Left lung (tissue), 4 donors: ENCODE measurements at regions not wholly inside any gene's neighbourhood (a gene's known extent, or its start where the extent isn't known, plus 50 kb on each side); places are given as distances from the start of the nearest gene placed in this dataset.

Experiments used
- ATAC-seq: fragments of 200-7000 bp; cut with Tn5 transposase; one replicate; pipeline ENCODE4 v1.9.1; 2020; ENCODE audit warnings: moderate library complexity
- DNase-seq, 4 donors: peaks; one replicate each; pipeline ENCODE4 v3.0.0-alpha.2; 2013 to 2020
- H3K27ac ChIP-seq, 2 donors: fragments of 200-600 bp; sonication (generic) in 1 of 2; one replicate each; pipeline versions ENCODE4 v1.5.0 to v1.8.0; 2020 to 2021
- H3K27me3 ChIP-seq, 2 donors: fragments of 200-600 bp; sonication (generic) in 1 of 2; one replicate each; pipeline versions ENCODE4 v1.5.0 to v1.8.0; 2020 to 2021
- H3K36me3 ChIP-seq, 2 donors: fragments of 200-600 bp; sonication (generic) in 1 of 2; one replicate each; pipeline versions ENCODE4 v1.5.0 to v1.8.0; 2020 to 2021
- H3K4me1 ChIP-seq, 2 donors: fragments of 200-600 bp; one replicate each; pipeline ENCODE4 v1.8.0; 2021
- H3K4me3 ChIP-seq, 2 donors: fragments of 200-600 bp; sonication (generic) in 1 of 2; one replicate each; pipeline versions ENCODE4 v1.5.0 to v1.8.0; 2020 to 2021; ENCODE audit warnings: mild to moderate bottlenecking in 1 of 2
- H3K9me3 ChIP-seq, 2 donors: fragments of 200-600 bp; sonication (generic) in 1 of 2; one replicate each; pipeline versions ENCODE4 v1.5.0 to v1.8.0; 2020 to 2021
- intact Hi-C, 2 donors: fragments of 100-400 bp; cut with DNase I; formaldehyde crosslinking; loops; one replicate each; pipeline versions ENCODE4 v1.11.2 to v1.14.2; 2022
- TF ChIP-seq, protein P1 (sequence below), 2 donors: fragments of 200-600 bp; sonication (generic) in 1 of 2; IDR thresholded peaks; one replicate each; pipeline versions ENCODE4 v1.5.0 to v1.8.0; 2021; ENCODE audit warnings: antibody characterized with exemption in 2 of 2
- donor health status: DM: no; HTN: yes; CAD: no.
- donor health status: DM: no; HTN: no; CAD: no.

- peaks cover 0 to 4% of the 10 kb centered on the region in 2 donors for H3K27me3 ChIP-seq
- H3K27ac ChIP-seq, result no peak overlapping the region
- ATAC-seq, result no peak
- intact Hi-C loops, result no loop called here
- no peaks in the 10 kb centered on the region for H3K36me3 ChIP-seq
- no peak overlapping the region for H3K4me3 ChIP-seq
- no peak for DNase-seq
- H3K9me3 ChIP-seq, result peaks cover 0 to 44% of the 10 kb centered on the region in 2 donors
- no peaks in the 10 kb centered on the region for H3K4me1 ChIP-seq
- TF ChIP-seq, protein P1, sequence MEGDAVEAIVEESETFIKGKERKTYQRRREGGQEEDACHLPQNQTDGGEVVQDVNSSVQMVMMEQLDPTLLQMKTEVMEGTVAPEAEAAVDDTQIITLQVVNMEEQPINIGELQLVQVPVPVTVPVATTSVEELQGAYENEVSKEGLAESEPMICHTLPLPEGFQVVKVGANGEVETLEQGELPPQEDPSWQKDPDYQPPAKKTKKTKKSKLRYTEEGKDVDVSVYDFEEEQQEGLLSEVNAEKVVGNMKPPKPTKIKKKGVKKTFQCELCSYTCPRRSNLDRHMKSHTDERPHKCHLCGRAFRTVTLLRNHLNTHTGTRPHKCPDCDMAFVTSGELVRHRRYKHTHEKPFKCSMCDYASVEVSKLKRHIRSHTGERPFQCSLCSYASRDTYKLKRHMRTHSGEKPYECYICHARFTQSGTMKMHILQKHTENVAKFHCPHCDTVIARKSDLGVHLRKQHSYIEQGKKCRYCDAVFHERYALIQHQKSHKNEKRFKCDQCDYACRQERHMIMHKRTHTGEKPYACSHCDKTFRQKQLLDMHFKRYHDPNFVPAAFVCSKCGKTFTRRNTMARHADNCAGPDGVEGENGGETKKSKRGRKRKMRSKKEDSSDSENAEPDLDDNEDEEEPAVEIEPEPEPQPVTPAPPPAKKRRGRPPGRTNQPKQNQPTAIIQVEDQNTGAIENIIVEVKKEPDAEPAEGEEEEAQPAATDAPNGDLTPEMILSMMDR (IDR thresholded peaks at IDR 0.05), result no peak
These were observed 107.2 kb upstream of the C2CD4B start for GRCh38 chr15:62272290-62272689.

DNA sequence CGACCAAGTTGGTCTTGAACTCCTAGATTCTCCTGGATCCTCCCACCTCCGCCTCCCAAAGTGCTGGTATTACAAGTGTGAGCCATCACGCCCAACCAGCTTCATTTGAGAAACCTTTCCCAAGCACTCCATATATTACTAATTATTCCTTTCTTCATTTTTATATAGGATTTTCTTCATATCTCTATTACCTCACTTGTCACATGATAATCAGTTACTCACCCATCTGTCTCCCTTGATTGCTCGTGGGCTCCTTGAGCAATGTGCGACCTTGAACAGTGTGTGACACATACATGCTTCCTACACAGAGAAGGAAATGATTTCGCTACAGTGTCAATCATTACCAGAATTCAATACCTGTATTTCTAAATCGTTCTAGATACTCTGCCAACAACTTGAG, 110.7 kb upstream of the C2CD4B start:
- no peak for DNase-seq

GRCh38 chr15:62277816-62278394, 112.8 kb upstream of the C2CD4B start:
- H3K9me3 ChIP-seq, result no peaks in the 10 kb centered on the region
- H3K4me1 ChIP-seq, result no peaks in the 10 kb centered on the region
- H3K27me3 ChIP-seq, result peaks cover 0 to 4% of the 10 kb centered on the region in 2 donors
- TF ChIP-seq, protein P1 (IDR thresholded peaks at IDR 0.05), result no peak
- no peaks in the 10 kb centered on the region for H3K36me3 ChIP-seq
- H3K4me3 ChIP-seq, result no peak overlapping the region
- DNase-seq (no peak), ATAC-seq (peak; percentile 80)
- intact Hi-C loops, result no loop called here
- H3K27ac ChIP-seq, result no peak overlapping the region

More for the DNA sequence above, 110.7 kb upstream of the C2CD4B start:
- TF ChIP-seq, protein P1 (IDR thresholded peaks at IDR 0.05), result no peak
- Histone ChIP-seq H3K4me1 (no peaks in the 10 kb centered on the region), H3K36me3 (no peaks in the 10 kb centered on the region), H3K9me3 (peaks cover 0 to 8% of the 10 kb centered on the region in 2 donors), H3K4me3 (no peak overlapping the region), H3K27ac (no peak overlapping the region), H3K27me3 (peaks cover 0 to 4% of the 10 kb centered on the region in 2 donors)
- intact Hi-C loops, result no loop called here
- ATAC-seq, result no peak

DNA sequence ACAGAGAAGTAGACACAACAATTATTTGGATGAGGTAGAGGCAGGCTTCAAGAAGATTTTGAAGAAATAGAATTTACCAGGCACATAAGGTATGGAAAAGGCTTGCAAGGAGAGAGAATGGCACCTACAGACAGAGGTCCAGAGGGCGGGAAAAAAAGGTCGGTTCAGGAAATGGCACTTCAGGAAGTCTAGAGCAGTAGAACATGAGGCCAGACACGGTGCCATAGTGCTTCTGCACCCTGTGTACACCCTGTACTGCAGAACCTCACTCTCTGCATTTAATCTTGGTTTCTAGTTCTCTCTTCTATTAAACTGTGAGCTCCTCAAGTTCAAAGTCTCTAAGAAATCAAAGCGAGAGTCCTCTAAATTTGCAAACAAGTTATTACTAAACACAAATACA, 113.4 kb upstream of the C2CD4B start:
- no peaks in the 10 kb centered on the region for H3K36me3 ChIP-seq
- DNase-seq, result no peak
- ATAC-seq, result no peak
- TF ChIP-seq, protein P1 (IDR thresholded peaks at IDR 0.05), result no peak
- peaks cover 0 to under 1% of the 10 kb centered on the region in 2 donors for H3K27me3 ChIP-seq
- H3K9me3 ChIP-seq, result no peaks in the 10 kb centered on the region
- H3K27ac ChIP-seq, result no peak overlapping the region
- H3K4me3 ChIP-seq, result no peak overlapping the region
- intact Hi-C loops, result no loop called here
- no peaks in the 10 kb centered on the region for H3K4me1 ChIP-seq

DNA sequence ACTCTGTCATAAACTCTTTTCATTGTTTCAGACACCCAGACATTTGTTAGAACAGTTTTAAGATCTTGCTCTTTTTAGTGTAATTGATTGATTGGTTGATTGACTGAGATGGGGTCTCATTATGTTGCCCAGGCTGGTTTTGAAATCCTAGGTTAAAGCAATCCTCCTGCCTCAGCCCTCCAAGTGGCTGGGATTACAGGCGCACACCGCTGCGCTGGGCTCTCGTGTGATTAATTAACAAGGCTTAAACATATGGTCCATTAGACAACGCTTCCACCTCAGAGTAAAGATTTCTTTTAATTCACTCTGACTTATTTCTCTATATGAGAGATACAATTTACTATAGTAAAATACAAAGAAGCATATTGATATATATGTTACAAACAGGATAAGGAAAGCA, 114.0 kb upstream of the C2CD4B start:
- Histone ChIP-seq H3K36me3 (no peaks in the 10 kb centered on the region), H3K27me3 (no peaks in the 10 kb centered on the region), H3K27ac (no peak overlapping the region), H3K4me3 (no peak overlapping the region), H3K9me3 (no peaks in the 10 kb centered on the region), H3K4me1 (no peaks in the 10 kb centered on the region)
- ATAC-seq (no peak), DNase-seq (no peak)
- TF ChIP-seq, protein P1 (IDR thresholded peaks at IDR 0.05), result no peak
- intact Hi-C loops, result no loop called here
